OCI-LY7 (cell line): ENCODE measurements at regions not wholly inside any gene's neighbourhood (a gene's known extent, or its start where the extent isn't known, plus 50 kb on each side); places are given as distances from the start of the nearest gene placed in this dataset.

Experiments
- BruUV-seq: library from RNA; stranded (reverse); fragments of 400-500 nt; replicated peaks from 2 replicates; lab custom pipeline; 2021; lab: Mats Ljungman, UMichigan
- CTCF ChIA-PET: fragments of 300-600 bp; sonication (Branson Sonifier 250); formaldehyde crosslinking; loops from one replicate; lab custom pipeline; 2022; ENCODE audit warnings: antibody characterized with exemption; ENCODE audit not compliant: unreplicated experiment; lab: Charles Lee
- POLR2A ChIA-PET: fragments of 300-600 bp; sonication (Branson Sonifier 250); formaldehyde crosslinking; loops from one replicate; lab custom pipeline; 2022; ENCODE audit warnings: antibody characterized with exemption; lab: Charles Lee
- DNase-seq: peaks from one replicate; pipeline ENCODE4 v3.0.0-alpha.2; 2015; ENCODE audit warnings: low spot score
- H2AFZ ChIP-seq: fragments of 200-600 bp; sonication (generic), shearing (Covaris generic); 2 replicates; pipeline ENCODE4 v1.6.1; 2014; ENCODE audit warnings: mild to moderate bottlenecking, antibody characterized with exemption, low read length, moderate library complexity
- H3K27ac ChIP-seq: fragments of 200-600 bp; sonication (generic); 2 replicates; pipeline ENCODE4 v1.5.1; 2014; ENCODE audit warnings: mixed run types, low read depth, mild to moderate bottlenecking, moderate library complexity, low read length, inconsistent platforms; ENCODE audit not compliant: poor library complexity, severe bottlenecking
- H3K36me3 ChIP-seq: fragments of 200-600 bp; sonication (generic); 2 replicates; pipeline ENCODE4 v1.6.1; 2014; ENCODE audit warnings: mild to moderate bottlenecking, antibody characterized with exemption, low read length, moderate library complexity, mixed read lengths; ENCODE audit not compliant: insufficient read depth
- H3K4me1 ChIP-seq: fragments of 200-600 bp; sonication (generic); 2 replicates; pipeline ENCODE4 v1.5.1; 2014; ENCODE audit warnings: mild to moderate bottlenecking, low read length; ENCODE audit not compliant: insufficient read depth, poor library complexity, severe bottlenecking
- H3K4me2 ChIP-seq: fragments of 200-600 bp; sonication (generic); 2 replicates; pipeline ENCODE4 v1.6.1; 2014; ENCODE audit warnings: mild to moderate bottlenecking, low read length
- H3K4me3 ChIP-seq: fragments of 200-600 bp; sonication (generic); 2 replicates; pipeline ENCODE4 v1.5.1; 2014; ENCODE audit warnings: mild to moderate bottlenecking, low read depth, low read length; ENCODE audit not compliant: poor library complexity, severe bottlenecking
- H3K79me2 ChIP-seq: fragments of 200-600 bp; sonication (generic); 2 replicates; pipeline ENCODE4 v1.6.1; 2016; ENCODE audit warnings: low read depth, mild to moderate bottlenecking, low read length, moderate library complexity, mixed read lengths; ENCODE audit not compliant: insufficient read depth
- H3K9me2 ChIP-seq: fragments of 200-600 bp; sonication (generic); 2 replicates; pipeline ENCODE4 v1.6.1; 2016; ENCODE audit warnings: mild to moderate bottlenecking, low read length, mixed read lengths; ENCODE audit not compliant: insufficient read depth
- H3K9me3 ChIP-seq: fragments of 200-600 bp; sonication (generic); 2 replicates; pipeline ENCODE4 v1.6.1; 2014; ENCODE audit warnings: mild to moderate bottlenecking, mixed run types, low read length, mixed read lengths
- H4K20me1 ChIP-seq: fragments of 200-600 bp; sonication (generic); 2 replicates; pipeline ENCODE4 v1.6.1; 2014; ENCODE audit warnings: mild to moderate bottlenecking, antibody characterized with exemption, low read length, moderate library complexity, mixed read lengths; ENCODE audit not compliant: insufficient read depth
- EZH2phosphoT487 ChIP-seq: fragments of 200-600 bp; sonication (generic); IDR thresholded peaks from 2 replicates; pipeline ENCODE4 v1.6.1; 2018; ENCODE audit warnings: low read depth, borderline replicate concordance, mild to moderate bottlenecking, mixed run types, antibody characterized with exemption, low read length, moderate library complexity, mixed read lengths
- intact Hi-C: fragments of 100-400 bp; cut with micrococcal nuclease; formaldehyde crosslinking; loops from one replicate; pipeline ENCODE4 v1.10.0; 2022; ENCODE audit not compliant: unreplicated experiment
- TF ChIP-seq, protein P1 (sequence below): fragments of 200-600 bp; sonication (generic); conservative IDR thresholded peaks from 2 replicates; pipeline ENCODE4 v1.5.1; 2014; ENCODE audit warnings: mild to moderate bottlenecking, antibody characterized with exemption, low read length, moderate library complexity, mixed read lengths

DNA sequence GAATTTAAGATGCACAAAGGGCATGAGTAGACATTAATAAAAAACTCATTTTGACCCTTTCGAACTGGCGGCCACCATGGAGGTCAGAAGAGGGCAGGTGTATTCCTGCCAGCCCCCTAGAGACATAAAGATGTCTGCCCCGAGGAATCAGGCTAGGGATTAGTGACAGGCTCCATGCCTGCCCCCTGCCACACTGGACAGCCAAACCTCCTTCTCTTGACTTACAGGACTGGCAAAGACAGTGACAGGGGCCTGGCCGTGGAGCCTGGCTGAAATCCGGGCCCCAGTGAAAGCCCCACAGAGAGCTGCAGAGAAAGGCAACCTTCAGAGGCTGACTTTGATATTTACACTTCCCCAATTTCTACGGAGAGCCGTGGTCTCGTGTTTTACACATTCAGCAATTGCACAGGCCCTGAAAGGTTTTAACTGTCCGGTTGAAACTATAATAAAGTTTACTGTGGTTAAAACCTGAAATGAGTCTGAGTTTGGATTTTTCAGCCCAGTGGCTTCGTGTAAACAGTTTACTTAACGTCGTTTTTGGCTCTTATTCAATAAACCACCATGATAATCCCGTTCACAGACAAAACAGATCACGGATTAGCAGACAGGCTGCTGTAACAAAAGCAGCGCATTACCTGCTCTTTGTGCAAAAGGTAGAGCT, 243.9 kb upstream of the MYOCD start:
- H3K27ac ChIP-seq: no peak overlapping the region
- BruUV-seq: no TSS peak

DNA sequence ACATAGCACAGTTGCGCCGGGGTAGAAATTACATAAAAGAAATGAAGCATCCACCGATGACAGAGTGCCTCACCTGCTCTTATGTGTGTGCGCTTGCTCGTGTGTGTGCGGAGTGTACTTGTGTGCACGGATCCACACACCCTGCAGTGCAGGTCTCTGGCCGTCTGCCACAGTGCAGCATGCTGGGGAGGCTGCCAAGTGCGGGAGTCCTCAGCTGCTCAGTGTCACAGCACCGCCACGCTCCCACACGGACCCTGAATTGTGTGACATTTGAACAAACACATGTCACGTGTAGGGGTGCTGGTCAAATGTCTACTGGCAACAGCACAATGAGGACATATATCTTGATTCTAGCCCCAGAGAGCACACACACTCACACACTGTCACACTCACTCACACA, 243.0 kb upstream of the MYOCD start:
- no peaks in the 10 kb centered on the region for H4K20me1 ChIP-seq
- H3K79me2 ChIP-seq: no peaks in the 10 kb centered on the region
- POLR2A ChIA-PET: interaction anchor here (1.4 kb wide), 1 partner anchor 8 kb away, joined by 5 read pairs; no protein-coding TSS in a partner anchor
- no peak for DNase-seq
- no peak overlapping the region for H3K27ac ChIP-seq
- intact Hi-C loops: no loop called here
- no peak overlapping the region for H2AFZ ChIP-seq
- no peaks in the 10 kb centered on the region for H3K9me3 ChIP-seq
- H3K4me3 ChIP-seq: no peak overlapping the region
- CTCF ChIA-PET: no interaction called here
- no peaks in the 10 kb centered on the region for H3K4me1 ChIP-seq
- no peaks in the 10 kb centered on the region for H3K36me3 ChIP-seq
- H3K4me2 ChIP-seq: no peak overlapping the region
- no TSS peak for BruUV-seq
- TF ChIP-seq, protein P1, sequence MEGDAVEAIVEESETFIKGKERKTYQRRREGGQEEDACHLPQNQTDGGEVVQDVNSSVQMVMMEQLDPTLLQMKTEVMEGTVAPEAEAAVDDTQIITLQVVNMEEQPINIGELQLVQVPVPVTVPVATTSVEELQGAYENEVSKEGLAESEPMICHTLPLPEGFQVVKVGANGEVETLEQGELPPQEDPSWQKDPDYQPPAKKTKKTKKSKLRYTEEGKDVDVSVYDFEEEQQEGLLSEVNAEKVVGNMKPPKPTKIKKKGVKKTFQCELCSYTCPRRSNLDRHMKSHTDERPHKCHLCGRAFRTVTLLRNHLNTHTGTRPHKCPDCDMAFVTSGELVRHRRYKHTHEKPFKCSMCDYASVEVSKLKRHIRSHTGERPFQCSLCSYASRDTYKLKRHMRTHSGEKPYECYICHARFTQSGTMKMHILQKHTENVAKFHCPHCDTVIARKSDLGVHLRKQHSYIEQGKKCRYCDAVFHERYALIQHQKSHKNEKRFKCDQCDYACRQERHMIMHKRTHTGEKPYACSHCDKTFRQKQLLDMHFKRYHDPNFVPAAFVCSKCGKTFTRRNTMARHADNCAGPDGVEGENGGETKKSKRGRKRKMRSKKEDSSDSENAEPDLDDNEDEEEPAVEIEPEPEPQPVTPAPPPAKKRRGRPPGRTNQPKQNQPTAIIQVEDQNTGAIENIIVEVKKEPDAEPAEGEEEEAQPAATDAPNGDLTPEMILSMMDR: no peak
- no peak for TF ChIP-seq EZH2phosphoT487
- H3K9me2 ChIP-seq: no peaks in the 10 kb centered on the region; the same call in 1 of the 2 replicates

More for the DNA sequence above, 243.9 kb upstream of the MYOCD start:
- Histone ChIP-seq H4K20me1 (no peaks in the 10 kb centered on the region), H3K36me3 (no peaks in the 10 kb centered on the region), H3K9me2 (no peaks in the 10 kb centered on the region; the same call in 1 of the 2 replicates), H2AFZ (no peak overlapping the region), H3K4me3 (no peak overlapping the region), H3K4me2 (no peak overlapping the region), H3K79me2 (no peaks in the 10 kb centered on the region), H3K4me1 (no peaks in the 10 kb centered on the region), H3K9me3 (no peaks in the 10 kb centered on the region)
- ChIA-PET POLR2A (interaction anchor here (1.4 kb wide), 1 partner anchor 9 kb away, joined by 5 read pairs; no protein-coding TSS in a partner anchor), CTCF (no interaction called here)
- intact Hi-C loops: no loop called here
- DNase-seq: no peak
- TF ChIP-seq EZH2phosphoT487: no peak

DNA sequence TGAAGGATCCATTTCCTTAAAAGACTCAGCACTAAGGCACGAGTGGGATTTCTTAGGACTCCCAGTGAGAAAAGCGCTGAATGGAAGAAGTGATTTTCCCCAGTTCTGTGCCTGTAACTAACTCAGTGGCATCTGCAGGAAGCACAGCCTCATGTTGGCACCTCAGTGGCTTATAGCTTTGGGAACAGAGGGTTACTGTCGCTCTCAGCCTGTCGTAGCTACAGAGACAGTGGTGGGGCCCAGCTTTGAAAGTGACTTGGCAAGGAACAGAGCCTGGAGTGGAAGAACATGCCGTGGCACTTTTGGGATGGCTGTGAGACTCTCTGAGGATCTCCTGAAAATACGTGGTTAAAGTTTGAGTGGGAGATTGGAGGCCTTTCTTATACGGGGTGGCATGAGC, 242.4 kb upstream of the MYOCD start:
- Histone ChIP-seq H3K4me2 (no peak overlapping the region), H2AFZ (no peak overlapping the region), H3K4me3 (no peak overlapping the region), H3K9me3 (no peaks in the 10 kb centered on the region), H3K27ac (no peak overlapping the region), H3K36me3 (no peaks in the 10 kb centered on the region), H3K79me2 (no peaks in the 10 kb centered on the region), H4K20me1 (no peaks in the 10 kb centered on the region), H3K4me1 (no peaks in the 10 kb centered on the region), H3K9me2 (no peaks in the 10 kb centered on the region; the same call in 1 of the 2 replicates)
- BruUV-seq: no TSS peak
- TF ChIP-seq EZH2phosphoT487: no peak
- TF ChIP-seq, protein P1: no peak
- ChIA-PET CTCF (no interaction called here), POLR2A (no interaction called here)
- intact Hi-C loops: no loop called here
- no peak for DNase-seq
